H1 (cell line): ENCODE measurements at regions not wholly inside any gene's neighbourhood (a gene's known extent, or its start where the extent isn't known, plus 50 kb on each side); places are given as distances from the start of the nearest gene placed in this dataset.

Source experiments
- CTCF ChIA-PET: fragments of 300-600 bp; sonication (Branson Sonifier 250); formaldehyde crosslinking; loops from one replicate; lab custom pipeline; 2021; ENCODE audit not compliant: partially characterized antibody; lab: Charles Lee
- POLR2A ChIA-PET: fragments of 300-600 bp; sonication (Branson Sonifier 250); formaldehyde crosslinking; loops from one replicate; lab custom pipeline; 2021; ENCODE audit warnings: inconsistent platforms; ENCODE audit not compliant: partially characterized antibody; lab: Charles Lee
- DNase-seq, 2 experiments: peaks; one replicate each; pipeline versions ENCODE4 v3.0.0 to v3.0.0-alpha.2; 2010 to 2022; ENCODE audit warnings: low spot score in 2 of 2, low read depth in 1 of 2, mixed read lengths in 1 of 2
- FAIRE-seq: peaks from 2 replicates; lab custom pipeline; 2011; peaks lifted over from hg19 to GRCh38; lab: Jason Lieb, UNC
- H2AFZ ChIP-seq: 2 replicates; pipeline ENCODE4 v1.8.1; 2012; ENCODE audit warnings: low read length, inconsistent platforms
- H2AK5ac ChIP-seq: 2 replicates; pipeline ENCODE4 v1.6.1; 2013; ENCODE audit warnings: low read depth, low read length
- H2BK120ac ChIP-seq: replicated peaks from 2 replicates; pipeline ENCODE3; 2013; ENCODE audit warnings: low read depth, low read length, inconsistent platforms
- H2BK12ac ChIP-seq: 2 replicates; pipeline ENCODE4 v1.6.1; 2013; ENCODE audit warnings: low read depth, low read length
- H2BK15ac ChIP-seq: 2 replicates; pipeline ENCODE4 v1.6.1; 2013; ENCODE audit warnings: low read length
- H2BK20ac ChIP-seq: 2 replicates; pipeline ENCODE4 v1.6.1; 2013; ENCODE audit warnings: low read length
- H2BK5ac ChIP-seq: 2 replicates; pipeline ENCODE4 v1.6.1; 2013; ENCODE audit warnings: low read depth, low read length
- H3K14ac ChIP-seq: 2 replicates; pipeline ENCODE4 v1.6.1; 2013; ENCODE audit warnings: inconsistent platforms; ENCODE audit not compliant: insufficient read length
- H3K18ac ChIP-seq: 2 replicates; pipeline ENCODE4 v1.6.1; 2013; ENCODE audit warnings: low read length; ENCODE audit errors: extremely low read depth
- H3K23ac ChIP-seq: 2 replicates; pipeline ENCODE4 v1.6.1; 2013; ENCODE audit warnings: inconsistent platforms; ENCODE audit not compliant: insufficient read length
- H3K23me2 ChIP-seq: 2 replicates; pipeline ENCODE4 v1.6.1; 2013; ENCODE audit warnings: low read depth, low read length
- H3K27ac ChIP-seq: 2 replicates; pipeline ENCODE4 v1.6.1; 2011; ENCODE audit warnings: low read depth, low read length, inconsistent platforms
- H3K27me3 ChIP-seq, 4 experiments: replicated peaks in 1 of 4; 1 replicate in 1 of 4; 2 replicates in 3 of 4; pipeline versions ENCODE4 v1.6.1 to v1.8.1; 2011 to 2013; ENCODE audit warnings: low read length in 3 of 4, mild to moderate bottlenecking in 3 of 4, inconsistent platforms in 2 of 4, mixed read lengths in 2 of 4, moderate library complexity in 1 of 4; ENCODE audit not compliant: control insufficient read depth in 3 of 4, insufficient read depth in 3 of 4; ENCODE audit errors: extremely low read depth in 1 of 4
- H3K36me3 ChIP-seq, 4 experiments: 2 replicates each; pipeline versions ENCODE4 v1.6.1 to v1.8.1; 2011 to 2013; ENCODE audit warnings: mild to moderate bottlenecking in 4 of 4, low read length in 3 of 4, moderate library complexity in 2 of 4, control low read depth in 1 of 4, inconsistent platforms in 1 of 4; ENCODE audit not compliant: insufficient read depth in 4 of 4, control insufficient read depth in 2 of 4
- H3K4ac ChIP-seq: replicated peaks from 2 replicates; pipeline ENCODE3; 2013; ENCODE audit warnings: low read length, low read depth, mixed read lengths, inconsistent platforms; ENCODE audit not compliant: insufficient read length
- H3K4me1 ChIP-seq, 4 experiments: replicated peaks in 1 of 4; 1 replicate in 1 of 4; 2 replicates in 3 of 4; pipeline versions ENCODE4 v1.6.1 to v1.8.1; 2011 to 2013; ENCODE audit warnings: low read length in 3 of 4, inconsistent platforms in 2 of 4, mixed read lengths in 1 of 4; ENCODE audit not compliant: insufficient read depth in 4 of 4, control insufficient read depth in 3 of 4
- H3K4me2 ChIP-seq, 2 experiments: 2 replicates each; pipeline versions ENCODE4 v1.6.1 to v1.8.1; 2011 to 2013; ENCODE audit warnings: low read depth in 2 of 2, low read length in 2 of 2, control low read depth in 1 of 2, inconsistent platforms in 1 of 2, mild to moderate bottlenecking in 1 of 2; ENCODE audit not compliant: insufficient read depth in 1 of 2
- H3K4me3 ChIP-seq, 4 experiments: fragments of 200-600, 300-600 bp in 1 of 4; sonication (generic), shearing (Covaris generic), sonication (Bioruptor Twin) in 1 of 4; 2 replicates each; pipeline versions ENCODE4 v1.5.1 to v1.8.1; 2011 to 2016; ENCODE audit warnings: low read length in 4 of 4, low read depth in 3 of 4, control low read depth in 2 of 4, inconsistent platforms in 2 of 4, mild to moderate bottlenecking in 2 of 4, mixed read lengths in 1 of 4, moderate library complexity in 1 of 4; ENCODE audit not compliant: insufficient read depth in 2 of 4; ENCODE audit errors: extremely low read depth in 1 of 4
- H3K56ac ChIP-seq: replicated peaks from 2 replicates; pipeline ENCODE3; 2013; ENCODE audit warnings: low read depth, mild to moderate bottlenecking, mixed read lengths, low read length, inconsistent platforms; ENCODE audit not compliant: insufficient read length
- H3K79me1 ChIP-seq: 2 replicates; pipeline ENCODE4 v1.6.1; 2013; ENCODE audit warnings: low read depth, low read length, control low read depth
- H3K79me2 ChIP-seq, 2 experiments: 2 replicates each; pipeline versions ENCODE4 v1.6.1 to v1.8.1; 2012 to 2013; ENCODE audit warnings: low read length in 2 of 2, mild to moderate bottlenecking in 2 of 2, inconsistent platforms in 1 of 2; ENCODE audit not compliant: insufficient read depth in 2 of 2, control insufficient read depth in 1 of 2
- H3K9ac ChIP-seq, 4 experiments: replicated peaks in 1 of 4; 1 replicate in 1 of 4; 2 replicates in 3 of 4; pipeline versions ENCODE4 v1.6.1 to v1.8.1; 2011 to 2013; ENCODE audit warnings: low read depth in 3 of 4, low read length in 3 of 4, control low read depth in 2 of 4, mild to moderate bottlenecking in 2 of 4, moderate library complexity in 2 of 4, inconsistent platforms in 1 of 4; ENCODE audit errors: extremely low read depth in 1 of 4
- H3K9me3 ChIP-seq, 2 experiments: 2 replicates each; pipeline versions ENCODE4 v1.6.1 to v1.8.1; 2012 to 2013; ENCODE audit warnings: mild to moderate bottlenecking in 2 of 2, moderate library complexity in 2 of 2, control low read depth in 1 of 2, inconsistent platforms in 1 of 2, low read depth in 1 of 2, low read length in 1 of 2, mixed read lengths in 1 of 2; ENCODE audit not compliant: insufficient read depth in 2 of 2
- H4K20me1 ChIP-seq, 2 experiments: replicated peaks in 1 of 2; 2 replicates each; pipeline versions ENCODE3 to v1.8.1; 2011 to 2013; ENCODE audit warnings: inconsistent platforms in 2 of 2, low read length in 2 of 2, mild to moderate bottlenecking in 1 of 2; ENCODE audit not compliant: insufficient read depth in 2 of 2, control insufficient read depth in 1 of 2
- H4K5ac ChIP-seq: 2 replicates; pipeline ENCODE4 v1.6.1; 2013; ENCODE audit warnings: low read length, low read depth, mixed read lengths, inconsistent platforms; ENCODE audit not compliant: insufficient read length
- H4K8ac ChIP-seq: 2 replicates; pipeline ENCODE4 v1.8.0; 2013; ENCODE audit warnings: mild to moderate bottlenecking, moderate library complexity, low read length, inconsistent platforms; ENCODE audit not compliant: insufficient read depth; ENCODE audit errors: extremely low read depth
- H4K91ac ChIP-seq: replicated peaks from 2 replicates; pipeline ENCODE3; 2013; ENCODE audit warnings: low read length, mixed read lengths, inconsistent platforms; ENCODE audit not compliant: insufficient read length
- RAD21 ChIP-seq, 2 experiments: IDR thresholded peaks in 1 of 2; conservative IDR thresholded peaks in 1 of 2; 2 replicates each; pipeline ENCODE4 v1.6.1; 2011; ENCODE audit warnings: low read depth in 2 of 2, low read length in 2 of 2, improper control_type of control experiment in 1 of 2, inconsistent platforms in 1 of 2, mild to moderate bottlenecking in 1 of 2, moderate library complexity in 1 of 2
- TF ChIP-seq, protein P1 (sequence below): IDR thresholded peaks from 2 replicates; pipeline ENCODE4 v1.6.1; 2011; ENCODE audit warnings: low read length, improper control_type of control experiment

DNA sequence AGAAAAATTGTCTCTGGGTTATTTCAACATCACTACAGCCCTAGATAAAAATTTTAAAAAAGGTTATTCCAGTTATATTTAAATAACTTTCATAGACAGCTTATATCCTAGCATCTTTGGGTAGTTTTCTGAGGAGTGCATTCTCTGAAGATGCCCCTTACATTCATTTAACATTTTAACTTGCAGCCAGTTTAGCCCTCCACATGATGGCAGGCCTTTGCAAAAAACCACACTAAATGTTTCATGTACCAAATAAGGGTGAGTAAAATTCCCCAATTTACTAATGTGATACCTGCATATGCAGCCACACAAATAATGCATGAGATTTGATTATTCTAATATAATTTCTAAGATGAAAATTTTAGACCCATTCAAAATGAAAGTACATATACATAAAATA is 108.4 kb upstream of the ZWINT start:
- H4K91ac ChIP-seq = no peak overlapping the region
- H3K9me3 ChIP-seq = no peaks in the 10 kb centered on the region
- H4K20me1 ChIP-seq = no peaks in the 10 kb centered on the region
- H4K5ac ChIP-seq = no peak overlapping the region
- TF ChIP-seq, protein P1, sequence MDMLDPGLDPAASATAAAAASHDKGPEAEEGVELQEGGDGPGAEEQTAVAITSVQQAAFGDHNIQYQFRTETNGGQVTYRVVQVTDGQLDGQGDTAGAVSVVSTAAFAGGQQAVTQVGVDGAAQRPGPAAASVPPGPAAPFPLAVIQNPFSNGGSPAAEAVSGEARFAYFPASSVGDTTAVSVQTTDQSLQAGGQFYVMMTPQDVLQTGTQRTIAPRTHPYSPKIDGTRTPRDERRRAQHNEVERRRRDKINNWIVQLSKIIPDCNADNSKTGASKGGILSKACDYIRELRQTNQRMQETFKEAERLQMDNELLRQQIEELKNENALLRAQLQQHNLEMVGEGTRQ = no peak
- peak; percentile 39 to 51; a peak in 3 of 4 replicates for TF ChIP-seq RAD21 (IDR thresholded peaks at IDR 0.05 in 1 of 2, conservative IDR thresholded peaks at IDR 0.05 in 1 of 2; ENCODE audit: low read depth in 2 of 2, low read length in 2 of 2)
- H3K36me3 ChIP-seq = no peaks in the 10 kb centered on the region
- no peak overlapping the region for H2AFZ ChIP-seq
- no peak overlapping the region for H3K4me3 ChIP-seq
- H3K18ac ChIP-seq = no peak overlapping the region
- no peaks in the 10 kb centered on the region for H3K27me3 ChIP-seq
- no peak overlapping the region for H2BK120ac ChIP-seq
- no peak overlapping the region for H3K56ac ChIP-seq
- no peaks in the 10 kb centered on the region for H3K79me1 ChIP-seq
- no peaks in the 10 kb centered on the region for H3K23me2 ChIP-seq
- H3K4me2 ChIP-seq = no peak overlapping the region
- H4K8ac ChIP-seq = no peak overlapping the region
- H3K14ac ChIP-seq = no peak overlapping the region
- ChIA-PET CTCF (interaction anchor here (0.6 to 1.0 kb wide), 3 partner anchors 153 to 603 kb away, joined by 3 to 5 read pairs (median 3); no protein-coding TSS in a partner anchor), POLR2A (no interaction called here)
- H2BK15ac ChIP-seq = no peak overlapping the region
- no peaks in the 10 kb centered on the region for H3K4me1 ChIP-seq
- H2BK20ac ChIP-seq = no peak overlapping the region
- H3K79me2 ChIP-seq = no peaks in the 10 kb centered on the region
- FAIRE-seq (no peak), DNase-seq (no peak)
- H3K27ac ChIP-seq = no peak overlapping the region
- no peak overlapping the region for H2BK12ac ChIP-seq
- H2AK5ac ChIP-seq = no peak overlapping the region
- H3K4ac ChIP-seq = no peak overlapping the region
- H3K9ac ChIP-seq = no peak overlapping the region
- H2BK5ac ChIP-seq = no peak overlapping the region
- H3K23ac ChIP-seq = no peak overlapping the region
